22Rv1 (cell line): ENCODE measurements at regions not wholly inside any gene's neighbourhood (a gene's known extent, or its start where the extent isn't known, plus 50 kb on each side); places are given as distances from the start of the nearest gene placed in this dataset.

Experiments used
- CTCF ChIP-seq: fragments of 450-650 bp; IDR thresholded peaks from 2 replicates; pipeline ENCODE4 v1.5.1; 2017; ENCODE audit warnings: mild to moderate bottlenecking
- ZFX ChIP-seq: fragments of 450-650 bp; IDR thresholded peaks from 2 replicates; pipeline ENCODE4 v1.6.1; 2017; ENCODE audit warnings: antibody characterized with exemption, borderline replicate concordance

DNA sequence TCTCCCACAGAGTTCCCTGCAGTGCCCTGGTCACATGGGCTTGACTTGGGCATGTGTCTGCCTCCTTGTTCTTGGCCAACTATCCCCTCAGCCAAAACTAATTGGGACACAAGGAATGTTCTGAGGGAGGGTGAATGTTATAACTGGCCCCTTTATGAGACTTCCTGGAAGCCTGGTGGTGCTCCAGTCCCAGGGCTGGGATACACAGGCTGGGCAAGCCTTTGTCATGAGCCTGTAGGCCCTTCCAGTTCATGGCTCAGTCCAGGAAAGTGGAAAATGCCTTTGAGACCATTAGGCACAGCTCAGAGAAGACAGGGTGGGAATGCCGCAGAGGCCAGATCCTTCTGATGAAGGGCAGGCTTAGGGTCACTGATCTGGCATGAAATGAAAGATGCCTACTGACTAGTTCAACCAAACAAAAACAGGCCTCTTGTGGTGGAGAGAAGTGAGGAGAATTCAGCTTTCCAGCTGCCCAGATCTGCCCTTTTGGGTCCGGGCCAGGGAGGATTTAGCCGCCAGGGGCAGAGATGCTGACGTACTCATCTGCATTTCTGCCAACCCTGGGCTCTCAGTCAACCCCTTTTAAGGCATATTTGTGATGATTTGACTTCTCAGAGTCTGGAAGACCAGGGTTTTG, 961.5 kb downstream of the KCNMA1 start:
- TF ChIP-seq CTCF = no peak
- TF ChIP-seq ZFX = no peak
